Activated CD4-positive, alpha-beta memory T cell treated with anti-CD3 and anti-CD28 coated beads for 36 hours (primary cell): ENCODE measurements at regions not wholly inside any gene's neighbourhood (a gene's known extent, or its start where the extent isn't known, plus 50 kb on each side); places are given as distances from the start of the nearest gene placed in this dataset.

ENCODE experiments used
- CTCF ChIA-PET: fragments of 350-600 bp; sonication (Branson Sonifier 250); formaldehyde crosslinking; loops from one replicate; lab custom pipeline; 2021; ENCODE audit warnings: antibody characterized with exemption, inconsistent platforms; lab: Charles Lee
- POLR2A ChIA-PET: fragments of 350-600 bp; sonication (Branson Sonifier 250); formaldehyde crosslinking; loops from one replicate; lab custom pipeline; 2021; ENCODE audit warnings: antibody characterized with exemption; lab: Charles Lee
- DNase-seq: peaks from one replicate; pipeline ENCODE4 v3.0.0-alpha.2; 2020
- H3K27ac Mint-ChIP-seq: one replicate; pipeline ENCODE4 v1.8.0; 2021; ENCODE audit warnings: mixed read lengths
- H3K27me3 Mint-ChIP-seq: one replicate; pipeline ENCODE4 v1.8.0; 2021; ENCODE audit warnings: mixed read lengths
- H3K36me3 Mint-ChIP-seq: one replicate; pipeline ENCODE4 v1.8.0; 2021; ENCODE audit warnings: mixed read lengths
- H3K4me1 Mint-ChIP-seq: one replicate; pipeline ENCODE4 v1.8.0; 2021; ENCODE audit warnings: low read depth, mixed read lengths
- H3K4me3 Mint-ChIP-seq: one replicate; pipeline ENCODE4 v1.8.0; 2021; ENCODE audit warnings: mild to moderate bottlenecking, mixed read lengths
- H3K9me3 Mint-ChIP-seq: one replicate; pipeline ENCODE4 v1.8.0; 2021; ENCODE audit warnings: mixed read lengths
- intact Hi-C: fragments of 100-400 bp; cut with micrococcal nuclease; formaldehyde crosslinking; loops from one replicate; pipeline ENCODE4 v1.15.1; 2023

DNA sequence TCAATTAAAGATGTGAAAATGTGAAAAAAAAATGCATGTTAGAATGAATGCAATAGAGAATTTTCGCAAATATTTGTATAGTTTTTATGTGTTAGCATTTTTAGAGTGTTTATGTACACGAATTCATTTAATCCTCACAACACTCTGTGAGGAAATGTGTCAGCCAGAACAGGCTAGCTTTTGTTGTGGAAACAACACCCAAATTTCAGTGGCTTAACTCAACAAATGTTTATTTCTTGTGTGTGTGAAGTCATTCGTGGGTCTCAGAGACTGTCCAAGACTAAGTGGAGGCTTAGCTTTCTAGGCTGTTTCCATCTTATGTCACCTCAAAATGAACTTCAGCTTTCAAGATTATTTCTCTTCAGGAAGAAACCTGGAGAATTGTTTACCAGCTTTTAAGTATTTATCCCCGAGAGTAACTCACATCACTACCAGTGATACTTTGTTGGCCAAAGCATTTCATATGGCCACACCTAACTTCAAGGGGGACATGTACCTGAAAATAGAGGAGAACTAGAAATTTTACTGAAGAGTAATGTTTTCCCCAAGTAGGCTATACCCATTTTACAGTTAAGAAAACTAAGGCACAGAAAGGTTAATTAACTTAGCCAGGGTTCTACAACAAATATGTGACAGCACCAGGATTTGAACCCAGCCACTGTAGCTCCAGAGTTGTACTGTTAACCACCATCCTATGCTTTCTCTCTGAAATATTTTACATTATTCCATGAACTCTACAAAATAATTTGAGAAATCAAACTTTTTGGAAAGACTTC is 306.1 kb downstream of the QKI start:
- CTCF ChIA-PET, result no interaction called here
- intact Hi-C loops, result no loop called here

DNA sequence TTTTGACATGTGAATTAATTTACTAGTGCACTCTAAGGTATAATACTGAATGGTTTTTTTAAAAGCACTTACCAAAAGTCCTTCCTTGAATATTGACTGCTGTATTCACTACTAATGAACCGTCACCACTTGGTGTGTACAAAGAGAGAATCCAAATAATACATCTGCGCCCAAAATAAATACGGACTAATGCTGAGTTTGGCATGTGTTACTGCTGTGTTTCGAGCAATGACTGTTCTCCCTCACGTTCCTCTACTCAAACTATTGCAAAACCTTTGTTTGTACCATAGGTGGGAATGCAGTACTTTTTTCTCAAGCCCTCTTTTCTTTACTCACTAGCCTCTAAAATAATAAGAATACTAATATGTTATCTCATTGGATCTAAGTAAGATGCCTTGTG is 305.5 kb downstream of the QKI start:
- H3K9me3 Mint-ChIP-seq, result no peaks in the 10 kb centered on the region
- no peaks in the 10 kb centered on the region for H3K36me3 Mint-ChIP-seq
- intact Hi-C loops, result no loop called here
- DNase-seq, result no peak
- ChIA-PET POLR2A (no interaction called here), CTCF (no interaction called here)
- H3K4me3 Mint-ChIP-seq, result no peak overlapping the region
- no peak overlapping the region for H3K27ac Mint-ChIP-seq
- no peaks in the 10 kb centered on the region for H3K4me1 Mint-ChIP-seq
- peaks cover 1% of the 10 kb centered on the region for H3K27me3 Mint-ChIP-seq

More for the DNA sequence above, 306.1 kb downstream of the QKI start:
- H3K9me3 Mint-ChIP-seq, result no peaks in the 10 kb centered on the region
- no peaks in the 10 kb centered on the region for H3K36me3 Mint-ChIP-seq
- H3K27me3 Mint-ChIP-seq, result peaks cover 1% of the 10 kb centered on the region
- no peak overlapping the region for H3K4me3 Mint-ChIP-seq
- DNase-seq, result no peak
- no peak overlapping the region for H3K27ac Mint-ChIP-seq
- POLR2A ChIA-PET, result no interaction called here
- no peaks in the 10 kb centered on the region for H3K4me1 Mint-ChIP-seq

DNA sequence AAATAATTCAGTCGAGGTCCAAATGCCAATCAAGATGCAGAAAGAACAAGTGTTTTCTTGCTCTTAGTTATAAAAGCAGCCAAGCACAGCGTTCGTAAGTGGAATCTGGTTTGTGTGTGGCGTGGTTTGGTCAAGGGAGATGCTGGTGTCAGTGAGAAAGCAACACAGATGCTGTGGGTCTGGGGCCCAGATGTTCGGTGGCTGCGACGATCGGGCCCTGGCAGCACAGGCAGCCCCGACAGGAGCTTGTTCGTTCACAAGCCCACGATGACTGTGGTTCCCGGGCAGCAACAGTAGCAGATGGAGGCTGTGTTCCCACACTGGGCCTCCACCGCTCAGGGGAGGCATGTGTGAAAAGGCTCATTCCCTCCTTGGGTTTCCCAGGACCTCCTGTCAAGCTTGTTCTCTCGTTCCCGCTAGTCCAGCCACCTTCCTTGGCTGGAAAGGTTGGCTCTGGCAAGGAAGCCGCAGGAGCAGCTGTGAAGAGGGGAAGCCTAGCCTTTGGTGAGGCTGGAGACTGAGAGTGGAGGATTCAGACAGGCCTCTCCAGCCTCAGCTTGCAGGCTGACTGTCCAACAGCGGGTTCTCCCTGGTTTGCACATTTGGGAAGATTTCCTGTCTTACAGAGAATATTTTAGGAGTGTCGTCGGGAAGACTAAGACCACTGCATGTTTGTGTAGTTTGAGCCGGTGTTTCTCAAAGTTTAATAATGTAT is 304.7 kb downstream of the QKI start:
- intact Hi-C loops, result no loop called here
- DNase-seq, result no peak
- Mint-ChIP-seq H3K27me3 (peaks cover 2% of the 10 kb centered on the region), H3K4me1 (no peaks in the 10 kb centered on the region), H3K36me3 (no peaks in the 10 kb centered on the region), H3K27ac (no peak overlapping the region), H3K9me3 (no peaks in the 10 kb centered on the region), H3K4me3 (no peak overlapping the region)
- CTCF ChIA-PET, result no interaction called here
- POLR2A ChIA-PET, result no interaction called here

DNA sequence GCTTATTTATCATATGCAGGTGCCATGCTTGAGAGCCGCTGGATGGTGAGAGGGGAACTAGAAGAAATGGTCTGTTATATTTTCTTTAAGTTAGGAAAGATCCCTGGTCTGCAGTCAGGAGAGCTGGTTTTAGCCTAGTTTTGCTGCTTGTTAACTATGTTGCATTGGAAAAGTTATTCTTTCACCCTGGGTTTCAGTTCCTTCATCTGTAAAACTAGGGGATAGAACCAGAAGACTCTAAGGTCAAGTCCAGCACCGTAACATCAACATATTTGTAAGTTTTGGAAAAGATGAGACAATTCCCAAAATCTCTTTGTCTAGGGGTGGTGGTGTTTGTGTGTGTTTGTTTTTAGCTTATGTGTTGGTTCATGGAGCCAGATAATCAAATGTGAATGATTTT is 304.0 kb downstream of the QKI start:
- Mint-ChIP-seq H3K9me3 (no peaks in the 10 kb centered on the region), H3K36me3 (no peaks in the 10 kb centered on the region), H3K27me3 (peaks cover 6% of the 10 kb centered on the region), H3K27ac (no peak overlapping the region), H3K4me3 (no peak overlapping the region), H3K4me1 (no peaks in the 10 kb centered on the region)
- POLR2A ChIA-PET, result no interaction called here
- intact Hi-C loops, result no loop called here
- DNase-seq, result no peak
- CTCF ChIA-PET, result no interaction called here

DNA sequence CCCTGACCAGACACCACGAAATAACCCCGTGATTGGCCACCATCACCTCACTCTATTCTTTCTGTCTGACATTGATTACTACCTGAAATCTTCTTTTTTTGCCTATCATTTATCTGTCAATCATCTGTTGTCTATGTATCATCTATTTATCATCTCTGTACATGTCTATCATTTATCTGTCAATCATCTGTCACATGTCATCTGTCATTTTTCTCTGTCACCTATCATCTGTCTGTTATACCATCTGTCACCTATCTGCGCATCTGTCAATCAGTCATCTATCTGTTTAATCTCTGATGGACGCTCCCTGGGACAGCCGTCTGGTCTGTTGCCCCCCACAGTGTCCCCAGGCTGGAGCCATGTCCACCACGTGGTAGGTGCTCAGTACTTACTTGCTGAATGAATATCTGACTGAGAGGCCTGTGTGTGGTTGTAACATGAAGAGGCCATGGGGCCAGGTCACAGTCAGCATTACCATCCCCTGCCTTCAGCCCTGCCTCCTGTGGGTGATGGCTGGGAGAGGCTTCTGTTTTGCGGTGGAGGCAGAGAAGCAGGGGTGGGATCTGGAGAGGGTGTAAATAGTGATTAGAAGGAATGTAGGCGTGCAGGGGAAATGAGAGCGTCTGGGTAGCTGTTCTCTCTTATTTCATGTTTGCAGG is 302.7 kb downstream of the QKI start:
- no peak overlapping the region for H3K4me3 Mint-ChIP-seq
- ChIA-PET CTCF (no interaction called here), POLR2A (no interaction called here)
- intact Hi-C loops, result no loop called here
- no peak for DNase-seq
- H3K9me3 Mint-ChIP-seq, result no peaks in the 10 kb centered on the region
- peaks cover 6% of the 10 kb centered on the region for H3K27me3 Mint-ChIP-seq
- no peak overlapping the region for H3K27ac Mint-ChIP-seq
- peaks cover 4% of the 10 kb centered on the region for H3K4me1 Mint-ChIP-seq
- H3K36me3 Mint-ChIP-seq, result no peaks in the 10 kb centered on the region

DNA sequence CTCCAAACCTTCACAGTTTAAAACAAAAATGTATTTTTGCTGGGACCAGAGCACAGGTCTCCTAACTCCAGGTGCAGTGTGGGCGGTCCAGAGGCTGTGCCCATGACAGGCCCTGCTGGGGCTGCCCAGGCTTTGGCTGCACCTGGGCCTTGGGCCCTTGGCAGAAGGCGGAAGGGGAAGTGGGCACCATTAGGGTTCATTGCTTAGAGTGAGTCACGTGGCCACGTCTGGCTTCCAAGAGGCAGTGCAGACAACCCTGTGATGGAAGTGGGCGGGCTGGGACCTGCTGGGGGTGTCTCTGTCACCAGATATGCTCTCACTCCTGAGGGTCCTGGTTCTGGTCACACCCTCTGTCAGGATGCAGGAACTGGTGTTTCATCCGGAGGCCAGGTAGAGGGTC is 302.2 kb downstream of the QKI start:
- Mint-ChIP-seq H3K36me3 (no peaks in the 10 kb centered on the region), H3K27ac (no peak overlapping the region), H3K27me3 (peaks cover 6% of the 10 kb centered on the region), H3K4me1 (peaks cover 4% of the 10 kb centered on the region), H3K9me3 (no peaks in the 10 kb centered on the region), H3K4me3 (no peak overlapping the region)
- ChIA-PET POLR2A (no interaction called here), CTCF (no interaction called here)
- DNase-seq, result no peak
- intact Hi-C loops, result no loop called here

DNA sequence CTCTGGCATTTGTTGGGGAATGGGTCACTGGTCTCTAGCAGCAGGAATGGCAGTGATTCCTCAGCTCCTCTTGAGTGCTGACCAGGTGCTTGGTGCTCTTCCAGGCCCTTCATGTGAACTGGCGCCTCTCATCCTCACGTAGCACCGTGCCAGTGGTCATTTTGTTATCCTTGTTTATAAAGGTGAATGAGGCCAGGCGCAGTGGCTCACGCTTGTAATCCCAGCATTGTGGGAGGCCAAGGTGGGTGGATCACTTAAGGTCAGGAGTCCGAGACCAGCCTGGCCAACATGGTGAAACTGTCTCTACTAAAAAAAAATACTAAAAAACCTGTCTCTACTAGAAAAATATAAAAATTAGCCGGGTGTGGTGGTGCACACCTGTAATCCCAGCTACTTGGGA is 301.3 kb downstream of the QKI start:
- CTCF ChIA-PET, result no interaction called here
- intact Hi-C loops, result no loop called here
- H3K27me3 Mint-ChIP-seq, result peaks cover 6% of the 10 kb centered on the region
- H3K4me1 Mint-ChIP-seq, result peaks cover 4% of the 10 kb centered on the region
- no peaks in the 10 kb centered on the region for H3K36me3 Mint-ChIP-seq
- H3K9me3 Mint-ChIP-seq, result no peaks in the 10 kb centered on the region
- POLR2A ChIA-PET, result no interaction called here
- no peak overlapping the region for H3K27ac Mint-ChIP-seq
- H3K4me3 Mint-ChIP-seq, result no peak overlapping the region
- no peak for DNase-seq

DNA sequence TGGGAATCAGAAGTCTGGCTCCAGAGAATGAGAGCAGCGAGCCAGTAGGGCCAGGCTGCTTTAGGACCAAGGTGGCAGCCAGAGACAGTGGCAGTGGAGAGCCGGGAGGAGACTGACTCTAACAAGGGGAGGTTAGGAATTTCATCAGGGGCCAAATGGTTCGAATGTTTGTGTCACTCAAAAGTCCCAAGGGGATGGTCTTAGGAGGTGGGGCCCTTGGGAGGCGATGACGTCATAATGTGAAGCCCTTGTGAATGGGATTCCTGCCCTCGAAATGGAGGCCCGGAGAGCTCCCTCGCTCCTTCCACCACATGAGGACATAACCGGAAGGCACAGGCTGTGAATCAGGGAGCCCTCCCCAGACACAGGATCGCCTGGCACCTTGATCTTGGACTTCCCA is 299.7 kb downstream of the QKI start:
- ChIA-PET POLR2A (no interaction called here), CTCF (no interaction called here)
- H3K27me3 Mint-ChIP-seq, result peaks cover 6% of the 10 kb centered on the region
- no peak overlapping the region for H3K27ac Mint-ChIP-seq
- H3K9me3 Mint-ChIP-seq, result no peaks in the 10 kb centered on the region
- DNase-seq, result no peak
- no peaks in the 10 kb centered on the region for H3K36me3 Mint-ChIP-seq
- H3K4me1 Mint-ChIP-seq, result peaks cover 4% of the 10 kb centered on the region
- no peak overlapping the region for H3K4me3 Mint-ChIP-seq
- intact Hi-C loops, result no loop called here

DNA sequence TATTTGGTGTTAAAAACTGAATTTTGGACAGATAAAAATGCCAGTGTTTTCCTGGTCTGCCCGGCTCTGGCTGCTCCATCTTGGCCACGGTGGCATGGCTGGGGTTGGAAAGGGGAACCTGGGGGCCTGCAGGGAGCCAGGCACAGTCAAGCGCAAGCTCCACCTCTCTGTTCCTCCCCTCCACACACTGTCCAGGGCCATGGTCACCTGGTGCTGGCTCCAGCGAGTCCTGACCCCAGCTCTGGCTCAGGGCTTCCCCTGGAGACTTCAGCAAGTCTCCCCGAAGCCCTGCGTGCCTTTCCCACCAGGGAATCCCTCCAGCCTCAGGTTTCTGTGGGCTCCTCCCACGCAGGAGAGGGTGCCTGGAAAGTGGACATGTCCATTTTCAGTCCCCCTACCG is 298.5 kb downstream of the QKI start:
- intact Hi-C loops, result no loop called here
- Mint-ChIP-seq H3K4me1 (peaks cover 4% of the 10 kb centered on the region), H3K36me3 (no peaks in the 10 kb centered on the region), H3K27me3 (peaks cover 7% of the 10 kb centered on the region), H3K27ac (no peak overlapping the region), H3K9me3 (no peaks in the 10 kb centered on the region), H3K4me3 (no peak overlapping the region)
- ChIA-PET CTCF (no interaction called here), POLR2A (no interaction called here)
- no peak for DNase-seq

DNA sequence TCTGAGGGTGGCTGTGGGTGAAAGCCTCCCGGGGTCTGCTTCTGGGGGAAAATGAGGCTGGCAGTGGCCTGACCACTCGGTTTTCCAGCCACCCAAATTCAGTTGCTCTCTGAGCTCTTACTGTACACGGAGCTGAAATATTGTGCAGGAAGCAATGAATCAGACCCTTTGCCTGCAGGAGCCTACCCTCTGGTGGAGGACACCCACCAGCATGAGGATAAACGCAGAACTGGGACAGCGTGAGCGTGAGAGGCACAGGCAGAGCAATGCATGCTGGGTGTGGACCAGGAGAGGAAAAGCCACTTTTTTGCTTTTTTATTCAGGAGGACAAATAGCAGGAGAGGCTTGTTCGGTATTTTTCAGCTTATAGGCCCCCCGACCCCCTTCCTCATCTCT is 298.0 kb downstream of the QKI start:
- peaks cover 4% of the 10 kb centered on the region for H3K4me1 Mint-ChIP-seq
- peaks cover 7% of the 10 kb centered on the region for H3K27me3 Mint-ChIP-seq
- H3K36me3 Mint-ChIP-seq, result no peaks in the 10 kb centered on the region
- ChIA-PET POLR2A (no interaction called here), CTCF (no interaction called here)
- intact Hi-C loops, result no loop called here
- H3K27ac Mint-ChIP-seq, result no peak overlapping the region
- no peak for DNase-seq
- H3K9me3 Mint-ChIP-seq, result no peaks in the 10 kb centered on the region
- H3K4me3 Mint-ChIP-seq, result no peak overlapping the region

DNA sequence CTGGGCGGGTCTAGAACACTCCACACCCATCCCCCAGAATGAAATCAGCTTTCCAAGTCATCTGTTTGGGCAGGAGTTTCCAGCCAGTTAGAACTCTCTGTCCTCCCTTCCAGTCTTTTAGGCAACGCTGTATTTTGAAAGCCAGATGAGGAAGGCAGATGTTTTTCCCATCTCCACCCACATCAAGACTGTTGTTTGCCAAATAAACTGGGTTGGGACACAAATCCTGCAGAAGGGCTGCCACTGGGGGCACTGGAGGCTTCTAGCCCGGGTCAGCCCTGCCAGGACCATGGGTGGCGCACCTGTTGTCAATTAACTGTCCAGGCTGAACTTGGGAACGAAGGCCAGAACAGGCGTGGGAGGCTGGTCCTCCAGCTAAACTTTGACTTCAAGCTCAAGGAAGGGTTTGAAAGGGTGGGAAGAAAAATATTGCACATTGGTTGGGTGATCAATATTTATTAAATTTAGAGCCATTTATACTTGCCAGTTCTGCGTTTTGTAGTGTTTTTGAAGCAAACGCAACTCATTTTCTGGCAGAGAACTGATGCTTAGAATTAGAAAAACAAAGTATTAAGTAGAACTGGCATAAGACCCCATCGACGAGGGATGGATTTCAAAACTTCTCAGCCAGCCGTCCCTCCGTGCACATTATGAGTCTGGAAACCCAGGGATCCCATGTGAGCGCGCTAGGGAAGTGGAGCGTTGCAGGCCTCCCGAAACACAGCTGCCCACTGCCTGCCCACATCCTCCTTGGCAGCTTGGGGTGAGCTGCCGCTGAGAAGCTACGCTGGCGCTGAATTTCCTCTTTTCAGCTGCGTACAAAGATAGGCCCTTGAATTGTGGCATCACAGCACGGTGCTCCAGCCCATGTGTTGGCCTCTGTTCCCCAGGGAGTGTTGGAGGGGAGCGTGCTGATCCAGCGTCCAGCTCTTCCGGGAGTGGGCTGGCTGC is 297.4 kb downstream of the QKI start:
- intact Hi-C loops, result no loop called here
- no peak for DNase-seq
- peaks cover 6% of the 10 kb centered on the region for H3K27me3 Mint-ChIP-seq
- H3K4me3 Mint-ChIP-seq, result no peak overlapping the region
- peaks cover 4% of the 10 kb centered on the region for H3K4me1 Mint-ChIP-seq
- H3K27ac Mint-ChIP-seq, result no peak overlapping the region
- H3K9me3 Mint-ChIP-seq, result no peaks in the 10 kb centered on the region
- ChIA-PET CTCF (no interaction called here), POLR2A (no interaction called here)
- H3K36me3 Mint-ChIP-seq, result no peaks in the 10 kb centered on the region
